ENCODE measurements at regions not wholly inside any gene's neighbourhood (a gene's known extent, or its start where the extent isn't known, plus 50 kb on each side); places are given as distances from the start of the nearest gene placed in this dataset.

DNA sequence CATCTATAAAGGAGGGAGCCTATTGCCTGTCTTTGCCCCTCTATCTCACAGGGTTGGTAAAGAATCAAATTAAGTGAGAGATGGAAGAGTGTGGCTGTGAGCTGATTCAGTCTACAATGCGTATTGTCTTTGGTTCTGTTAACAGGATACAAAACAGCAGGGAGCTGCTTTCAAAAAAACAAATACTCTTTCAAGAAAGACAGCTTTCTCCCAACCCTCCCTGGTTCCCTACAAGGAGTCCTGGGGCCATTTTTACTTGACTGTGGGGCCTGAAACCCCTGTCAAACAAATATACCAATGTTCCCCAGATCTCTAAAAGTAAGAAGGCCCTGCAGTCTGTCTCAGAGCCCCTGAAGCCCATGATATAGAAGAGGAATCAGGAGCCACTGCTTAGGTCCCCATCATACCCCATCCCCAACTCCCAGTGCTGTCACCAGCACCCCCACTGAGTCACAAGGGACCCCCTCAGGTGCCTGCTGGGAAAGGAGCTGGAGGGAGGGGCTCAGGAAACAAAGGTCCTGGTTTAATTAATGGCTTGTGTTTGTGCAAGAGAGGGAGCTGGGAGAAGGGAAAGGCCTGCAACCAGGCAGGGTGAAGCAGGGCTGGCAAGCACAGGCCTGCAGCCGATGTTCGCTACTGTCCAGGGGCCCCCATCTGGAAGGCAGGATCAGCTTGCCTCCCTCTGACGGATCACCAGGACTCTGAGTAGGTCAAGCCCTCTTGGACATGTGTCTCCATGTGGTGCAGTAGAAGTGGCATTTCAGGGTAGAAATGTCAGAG lies 182.0 kb upstream of the GHITM start:
- Histone ChIP-seq H3K4me1 (no peaks in the 10 kb centered on the region), H3K4me2 (no peak overlapping the region), H3K27ac (no peak overlapping the region), H3K9me3 (no peaks in the 10 kb centered on the region), H3K4me3 (no peak overlapping the region)
- TF ChIP-seq FOSB (CRISPR knock-in tag; IDR thresholded peaks at IDR 0.05) (no peak), ESRRA (IDR thresholded peaks at IDR 0.05; ENCODE audit: borderline replicate concordance, low read length) (no peak), POLR2A (IDR thresholded peaks at IDR 0.05; ENCODE audit: low read length) (no peak), SREBF2 (IDR thresholded peaks at IDR 0.05) (no peak), ZC3H11A (IDR thresholded peaks at IDR 0.05) (no peak), CBX2 (IDR thresholded peaks at IDR 0.05; ENCODE audit: borderline replicate concordance, low read depth) (no peak), HOXB13 (CRISPR knock-in tag; IDR thresholded peaks at IDR 0.05; ENCODE audit: low read depth) (no peak), HDAC2 (IDR thresholded peaks at IDR 0.05) (no peak), ATOH8 (CRISPR knock-in tag; IDR thresholded peaks at IDR 0.05; ENCODE audit: low read depth) (no peak), POLR2AphosphoS2 (conservative IDR thresholded peaks at IDR 0.05; ENCODE audit: low read length) (no peak), NR3C1 (IDR thresholded peaks at IDR 0.05) (no peak), KDM1A (IDR thresholded peaks at IDR 0.05; ENCODE audit: low read depth) (no peak), SMC3 (IDR thresholded peaks at IDR 0.05) (no peak), PBX3 (IDR thresholded peaks at IDR 0.05) (no peak), JUN (IDR thresholded peaks at IDR 0.05) (no peak)
- TF ChIP-seq, protein P1, sequence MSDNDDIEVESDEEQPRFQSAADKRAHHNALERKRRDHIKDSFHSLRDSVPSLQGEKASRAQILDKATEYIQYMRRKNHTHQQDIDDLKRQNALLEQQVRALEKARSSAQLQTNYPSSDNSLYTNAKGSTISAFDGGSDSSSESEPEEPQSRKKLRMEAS (IDR thresholded peaks at IDR 0.05), result no peak
- POLR2A ChIA-PET, result no interaction called here
- no peak for DNase-seq (ENCODE audit: low read depth in 1 of 2, low spot score in 1 of 2)
- CTCF ChIA-PET, result interaction anchor here (1.7 kb wide), 1 partner anchor 9 kb away, joined by 3 read pairs; no protein-coding TSS in a partner anchor
- FAIRE-seq, result no peak
- ATAC-seq, result no peak
- WGBS (ENCODE audit: missing lambda C conversion rate), result 32% methylated on average over 4 of the region's 4 CpGs

DNA sequence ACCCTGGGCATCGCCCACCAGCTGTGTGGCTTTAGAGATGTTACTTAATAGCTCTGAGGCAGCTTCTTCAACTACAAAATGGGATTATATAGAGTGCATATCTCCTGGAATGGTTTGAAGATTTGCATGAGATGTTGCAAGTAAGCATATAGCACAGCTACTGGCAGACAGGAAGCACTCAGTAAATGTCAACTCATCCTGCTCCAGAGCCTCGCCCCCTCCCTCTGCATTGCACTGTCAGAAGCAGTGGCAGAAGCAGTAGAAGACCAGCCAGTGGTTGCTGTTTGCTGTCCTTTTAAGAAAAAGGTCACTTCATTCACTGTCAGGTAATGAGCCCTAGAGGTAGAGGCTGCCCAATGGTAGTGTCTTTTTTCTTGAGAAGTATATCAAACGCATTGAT lies 180.0 kb upstream of the GHITM start:
- FAIRE-seq, result no peak

More for the DNA sequence above, 180.0 kb upstream of the GHITM start:
- 0% methylated on average over 3 of the region's 3 CpGs for WGBS (ENCODE audit: missing lambda C conversion rate)
- Histone ChIP-seq H3K4me2 (no peak overlapping the region), H3K4me1 (no peaks in the 10 kb centered on the region), H3K27ac (no peak overlapping the region), H3K4me3 (no peak overlapping the region), H3K9me3 (no peaks in the 10 kb centered on the region)
- POLR2A ChIA-PET, result no interaction called here
- CTCF ChIA-PET, result no interaction called here
- TF ChIP-seq CBX8 (IDR thresholded peaks at IDR 0.05) (no peak), FOSL2 (IDR thresholded peaks at IDR 0.05) (no peak), FOSL2 (CRISPR knock-in tag; IDR thresholded peaks at IDR 0.05) (no peak), CHD4 (IDR thresholded peaks at IDR 0.05; ENCODE audit: borderline replicate concordance) (no peak), CHD2 (IDR thresholded peaks at IDR 0.05; ENCODE audit: low read length, partially characterized antibody) (no peak), RCOR1 (IDR thresholded peaks at IDR 0.05; ENCODE audit: low read depth, low read length) (no peak), TP53 (CRISPR knock-in tag; IDR thresholded peaks at IDR 0.05) (no peak), MAFK (IDR thresholded peaks at IDR 0.05; ENCODE audit: partially characterized antibody) (no peak), HMGXB4 (CRISPR knock-in tag; IDR thresholded peaks at IDR 0.05; ENCODE audit: borderline replicate concordance) (no peak), KDM5A (IDR thresholded peaks at IDR 0.05) (no peak), MAZ (IDR thresholded peaks at IDR 0.05; ENCODE audit: borderline replicate concordance, low read depth, low read length) (no peak), SMC3 (IDR thresholded peaks at IDR 0.05) (no peak)
- TF ChIP-seq, protein P1 (IDR thresholded peaks at IDR 0.05), result no peak
- TF ChIP-seq, protein P2, sequence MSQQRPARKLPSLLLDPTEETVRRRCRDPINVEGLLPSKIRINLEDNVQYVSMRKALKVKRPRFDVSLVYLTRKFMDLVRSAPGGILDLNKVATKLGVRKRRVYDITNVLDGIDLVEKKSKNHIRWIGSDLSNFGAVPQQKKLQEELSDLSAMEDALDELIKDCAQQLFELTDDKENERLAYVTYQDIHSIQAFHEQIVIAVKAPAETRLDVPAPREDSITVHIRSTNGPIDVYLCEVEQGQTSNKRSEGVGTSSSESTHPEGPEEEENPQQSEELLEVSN (IDR thresholded peaks at IDR 0.05; ENCODE audit: borderline replicate concordance, low read depth), result no peak
- TF ChIP-seq, protein P3, sequence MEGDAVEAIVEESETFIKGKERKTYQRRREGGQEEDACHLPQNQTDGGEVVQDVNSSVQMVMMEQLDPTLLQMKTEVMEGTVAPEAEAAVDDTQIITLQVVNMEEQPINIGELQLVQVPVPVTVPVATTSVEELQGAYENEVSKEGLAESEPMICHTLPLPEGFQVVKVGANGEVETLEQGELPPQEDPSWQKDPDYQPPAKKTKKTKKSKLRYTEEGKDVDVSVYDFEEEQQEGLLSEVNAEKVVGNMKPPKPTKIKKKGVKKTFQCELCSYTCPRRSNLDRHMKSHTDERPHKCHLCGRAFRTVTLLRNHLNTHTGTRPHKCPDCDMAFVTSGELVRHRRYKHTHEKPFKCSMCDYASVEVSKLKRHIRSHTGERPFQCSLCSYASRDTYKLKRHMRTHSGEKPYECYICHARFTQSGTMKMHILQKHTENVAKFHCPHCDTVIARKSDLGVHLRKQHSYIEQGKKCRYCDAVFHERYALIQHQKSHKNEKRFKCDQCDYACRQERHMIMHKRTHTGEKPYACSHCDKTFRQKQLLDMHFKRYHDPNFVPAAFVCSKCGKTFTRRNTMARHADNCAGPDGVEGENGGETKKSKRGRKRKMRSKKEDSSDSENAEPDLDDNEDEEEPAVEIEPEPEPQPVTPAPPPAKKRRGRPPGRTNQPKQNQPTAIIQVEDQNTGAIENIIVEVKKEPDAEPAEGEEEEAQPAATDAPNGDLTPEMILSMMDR (IDR thresholded peaks at IDR 0.05), result no peak
- no peak for DNase-seq (ENCODE audit: low read depth in 1 of 2, low spot score in 1 of 2)
- ATAC-seq, result no peak

Data from A549 (cell line).